Choroid plexus epithelial cell (primary cell): ENCODE measurements at regions not wholly inside any gene's neighbourhood (a gene's known extent, or its start where the extent isn't known, plus 50 kb on each side); places are given as distances from the start of the nearest gene placed in this dataset.

ENCODE experiments used
- DNase-seq: peaks from one replicate; pipeline ENCODE4 v3.0.0-alpha.2; 2010; ENCODE audit warnings: low read depth
- H3K4me3 ChIP-seq: 2 replicates; pipeline ENCODE4 v1.5.1; 2011; ENCODE audit warnings: low read depth, mild to moderate bottlenecking, control low read depth, low read length, moderate library complexity
- CTCF ChIP-seq: conservative IDR thresholded peaks from 2 replicates; pipeline ENCODE4 v1.5.1; 2011; ENCODE audit warnings: low read depth, mild to moderate bottlenecking, control low read depth, inconsistent platforms, low read length, moderate library complexity

DNA sequence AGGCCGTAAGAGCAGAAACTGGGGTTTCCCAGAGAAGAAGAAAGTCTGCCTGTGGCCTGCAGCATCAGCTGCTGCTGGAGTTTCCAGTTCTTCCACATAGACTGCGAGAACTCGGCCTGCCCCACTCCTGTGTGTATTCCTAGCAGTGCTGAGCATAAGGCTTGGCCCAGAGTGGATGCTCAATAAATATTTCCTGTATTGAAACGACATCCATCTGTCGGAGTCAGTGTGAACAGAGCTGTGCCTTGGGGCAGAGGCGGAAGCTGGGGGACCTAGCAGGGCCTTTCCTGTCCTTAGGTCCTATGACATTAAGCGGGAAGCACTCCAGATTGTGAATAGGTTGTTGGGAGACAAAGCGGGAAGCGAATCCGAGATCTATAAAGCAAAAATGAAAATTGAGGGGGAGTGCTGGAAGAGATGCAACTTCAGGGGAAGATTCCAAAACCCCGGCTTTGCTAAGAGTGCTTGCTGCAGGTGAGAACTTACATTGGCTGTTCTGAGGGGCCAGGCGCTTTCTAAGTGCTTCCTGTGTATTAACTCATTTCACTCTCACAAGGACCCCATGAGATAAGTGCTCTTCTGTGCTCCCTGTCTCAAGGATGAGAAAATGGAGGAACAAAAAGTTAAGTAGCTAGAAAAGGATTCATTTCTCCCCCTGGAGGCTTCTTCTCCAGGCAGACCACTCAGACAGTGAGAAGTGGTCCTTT lies 76.1 kb upstream of the CXCL14 start:
- no peak for TF ChIP-seq CTCF
- no peak for DNase-seq
- no peak overlapping the region for H3K4me3 ChIP-seq

- H3K4me3 ChIP-seq = no peak overlapping the region
- no peak for TF ChIP-seq CTCF
- DNase-seq = no peak
Observed at GRCh38 chr5:135651156-135651555, 72.4 kb upstream of the CXCL14 start.

- no peak for TF ChIP-seq CTCF
- H3K4me3 ChIP-seq = no peak overlapping the region
- DNase-seq = no peak
Observed at GRCh38 chr5:135650081-135650480, 71.3 kb upstream of the CXCL14 start.

GRCh38 chr5:135649435-135649834 lies 70.6 kb upstream of the CXCL14 start:
- no peak for TF ChIP-seq CTCF
- DNase-seq = no peak

DNA sequence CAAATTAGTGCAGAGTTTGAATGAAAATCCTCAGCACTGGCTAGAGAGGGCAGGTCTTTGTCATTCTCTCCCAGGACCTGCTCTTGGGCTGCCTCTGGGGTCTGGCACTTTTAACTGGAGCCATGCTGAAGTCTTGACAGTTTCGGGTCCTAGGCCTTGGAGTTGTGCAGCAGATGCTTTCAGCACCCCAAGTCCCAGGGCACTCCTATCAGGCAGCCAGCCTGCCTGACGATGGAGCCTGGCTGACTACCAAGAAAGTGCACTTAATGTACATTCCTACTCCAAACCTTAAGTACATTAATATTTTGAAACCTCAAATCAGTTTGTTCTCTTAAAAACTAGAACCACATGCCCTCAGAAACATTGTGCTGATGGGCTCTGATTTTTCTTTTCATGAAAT lies 69.3 kb upstream of the CXCL14 start:
- no peak for TF ChIP-seq CTCF
- DNase-seq = no peak
- H3K4me3 ChIP-seq = no peak overlapping the region

More at GRCh38 chr5:135649435-135649834, 70.6 kb upstream of the CXCL14 start:
- no peak overlapping the region for H3K4me3 ChIP-seq

- no peak overlapping the region for H3K4me3 ChIP-seq
- no peak for DNase-seq
- TF ChIP-seq CTCF = no peak
Observed at GRCh38 chr5:135645336-135646180, 66.8 kb upstream of the CXCL14 start.
